IMR-90 (cell line): ENCODE measurements at regions not wholly inside any gene's neighbourhood (a gene's known extent, or its start where the extent isn't known, plus 50 kb on each side); places are given as distances from the start of the nearest gene placed in this dataset.

Source experiments
- CEBPB ChIP-seq: IDR thresholded peaks from 2 replicates; pipeline ENCODE4 v1.6.1; 2012; ENCODE audit warnings: low read depth, low read length, improper control_type of control experiment
- USF2 ChIP-seq: fragments of 150-350 bp; IDR thresholded peaks from 2 replicates; pipeline ENCODE4 v1.6.1; 2017; ENCODE audit warnings: mild to moderate bottlenecking, antibody characterized with exemption, low read length, low read depth

GRCh38 chr9:19516348-19516747 lies 107.5 kb downstream of the ACER2 start:
- no peak for TF ChIP-seq CEBPB
- no peak for TF ChIP-seq USF2
